ENCODE measurements at regions not wholly inside any gene's neighbourhood (a gene's known extent, or its start where the extent isn't known, plus 50 kb on each side); places are given as distances from the start of the nearest gene placed in this dataset.

DNA sequence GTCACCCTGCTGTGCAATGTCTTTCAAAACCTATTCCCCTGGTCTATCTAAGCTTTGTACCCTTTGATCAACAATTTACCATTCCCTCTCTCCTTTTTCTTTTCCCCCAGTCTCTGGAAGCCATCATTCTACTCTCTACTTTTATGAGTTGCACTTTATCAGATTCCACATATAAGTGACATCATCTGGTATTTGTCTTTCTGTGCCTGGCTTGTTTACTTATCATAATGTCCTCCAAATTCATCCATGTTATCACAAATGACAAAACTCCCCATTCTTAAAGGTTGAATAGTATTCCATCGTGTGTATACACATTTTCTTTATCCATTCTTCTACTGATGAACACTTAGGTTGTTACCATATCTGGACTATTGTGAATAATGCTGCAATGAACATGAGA lies 344.2 kb upstream of the CCNH start:
- TF ChIP-seq, protein P1, sequence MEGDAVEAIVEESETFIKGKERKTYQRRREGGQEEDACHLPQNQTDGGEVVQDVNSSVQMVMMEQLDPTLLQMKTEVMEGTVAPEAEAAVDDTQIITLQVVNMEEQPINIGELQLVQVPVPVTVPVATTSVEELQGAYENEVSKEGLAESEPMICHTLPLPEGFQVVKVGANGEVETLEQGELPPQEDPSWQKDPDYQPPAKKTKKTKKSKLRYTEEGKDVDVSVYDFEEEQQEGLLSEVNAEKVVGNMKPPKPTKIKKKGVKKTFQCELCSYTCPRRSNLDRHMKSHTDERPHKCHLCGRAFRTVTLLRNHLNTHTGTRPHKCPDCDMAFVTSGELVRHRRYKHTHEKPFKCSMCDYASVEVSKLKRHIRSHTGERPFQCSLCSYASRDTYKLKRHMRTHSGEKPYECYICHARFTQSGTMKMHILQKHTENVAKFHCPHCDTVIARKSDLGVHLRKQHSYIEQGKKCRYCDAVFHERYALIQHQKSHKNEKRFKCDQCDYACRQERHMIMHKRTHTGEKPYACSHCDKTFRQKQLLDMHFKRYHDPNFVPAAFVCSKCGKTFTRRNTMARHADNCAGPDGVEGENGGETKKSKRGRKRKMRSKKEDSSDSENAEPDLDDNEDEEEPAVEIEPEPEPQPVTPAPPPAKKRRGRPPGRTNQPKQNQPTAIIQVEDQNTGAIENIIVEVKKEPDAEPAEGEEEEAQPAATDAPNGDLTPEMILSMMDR (IDR thresholded peaks at IDR 0.05; ENCODE audit: low read depth, low read length): no peak
- TF ChIP-seq POLR2A (IDR thresholded peaks at IDR 0.05; ENCODE audit: extremely low read depth, insufficient read length) (no peak), MYC (IDR thresholded peaks at IDR 0.05; ENCODE audit: low read depth, low read length) (no peak)
- TF ChIP-seq, protein P2, sequence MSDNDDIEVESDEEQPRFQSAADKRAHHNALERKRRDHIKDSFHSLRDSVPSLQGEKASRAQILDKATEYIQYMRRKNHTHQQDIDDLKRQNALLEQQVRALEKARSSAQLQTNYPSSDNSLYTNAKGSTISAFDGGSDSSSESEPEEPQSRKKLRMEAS (IDR thresholded peaks at IDR 0.05; ENCODE audit: low read depth, low read length): no peak
